ENCODE measurements at regions not wholly inside any gene's neighbourhood (a gene's known extent, or its start where the extent isn't known, plus 50 kb on each side); places are given as distances from the start of the nearest gene placed in this dataset.

DNA sequence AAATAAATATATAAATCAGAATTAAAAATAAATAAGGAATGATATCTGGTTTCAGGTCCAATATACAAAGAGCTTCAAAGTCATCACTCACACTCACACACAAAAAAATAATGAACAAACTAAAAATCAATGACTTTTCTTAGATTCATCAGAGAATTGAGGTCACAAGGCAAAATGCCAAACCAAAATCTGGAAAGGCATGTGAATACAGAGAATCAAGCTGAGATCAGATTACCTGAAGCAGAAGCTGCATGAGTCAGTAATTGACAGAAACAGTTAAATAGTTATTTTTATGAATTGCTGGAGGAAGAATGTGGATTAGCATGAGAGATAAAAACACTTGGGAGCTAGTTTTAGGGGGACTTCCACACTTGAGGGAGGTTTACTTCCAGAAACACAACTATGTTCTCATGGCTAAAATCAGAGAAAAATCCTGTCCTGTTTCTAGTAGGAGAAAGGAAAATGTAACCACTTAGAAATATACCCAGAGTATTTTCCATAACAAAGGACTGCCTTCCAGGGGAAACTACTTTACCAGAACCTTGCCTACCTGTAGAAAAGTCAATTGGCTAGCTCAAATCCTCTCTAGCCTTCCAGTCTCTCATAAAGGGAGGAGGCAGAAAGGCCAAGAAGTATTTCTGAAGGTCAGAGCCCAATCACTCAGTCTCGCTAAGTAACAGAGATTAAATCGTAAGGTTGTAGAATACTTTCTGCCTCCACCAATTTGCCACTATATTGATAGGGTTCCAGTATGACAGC lies 536.6 kb upstream of the NR5A2 start:
- TF ChIP-seq EP300 (IDR thresholded peaks at IDR 0.05), result no peak
- no peak for TF ChIP-seq POLR2AphosphoS5 (IDR thresholded peaks at IDR 0.05)
- TF ChIP-seq CTCF (IDR thresholded peaks at IDR 0.05), result no peak
- TF ChIP-seq POLR2A (IDR thresholded peaks at IDR 0.05; ENCODE audit: low read depth), result no peak
